Upper lobe of left lung (tissue), 6 donors: ENCODE measurements at regions not wholly inside any gene's neighbourhood (a gene's known extent, or its start where the extent isn't known, plus 50 kb on each side); places are given as distances from the start of the nearest gene placed in this dataset.

Source experiments
- ATAC-seq, 2 donors: fragments of 200-7000 bp; cut with Tn5 transposase; one replicate each; pipeline ENCODE4 v1.9.1; 2022; ENCODE audit warnings: mild to moderate bottlenecking in 2 of 2, moderate library complexity in 2 of 2; ENCODE audit not compliant: low FRiP score in 2 of 2
- DNase-seq, 2 donors: peaks; one replicate each; pipeline ENCODE4 v3.0.0-alpha.2; 2019 to 2020
- H3K27ac ChIP-seq, 4 donors: fragments of 200-600 bp; sonication (generic); one replicate each; pipeline ENCODE4 v1.5.1; 2016 to 2019
- H3K27me3 ChIP-seq, 4 donors: fragments of 200-600 bp; sonication (generic); one replicate each; pipeline ENCODE4 v1.5.1; 2017 to 2019
- H3K36me3 ChIP-seq, 4 donors: fragments of 200-600 bp; sonication (generic); one replicate each; pipeline ENCODE4 v1.5.1; 2016 to 2019
- H3K4me1 ChIP-seq, 4 donors: fragments of 200-600 bp; sonication (generic); one replicate each; pipeline ENCODE4 v1.5.1; 2018 to 2019
- H3K4me3 ChIP-seq, 4 donors: fragments of 200-600 bp; sonication (generic); one replicate each; pipeline ENCODE4 v1.5.1; 2017 to 2019; ENCODE audit warnings: mild to moderate bottlenecking in 2 of 4, moderate library complexity in 1 of 4
- H3K9me3 ChIP-seq, 4 donors: fragments of 200-600 bp; sonication (generic); one replicate each; pipeline ENCODE4 v1.5.1; 2018 to 2019
- CTCF ChIP-seq, 6 experiments: fragments of 450-650 bp in 4 of 6; fragments of 200-600 bp in 2 of 6; sonication (generic) in 2 of 6; IDR thresholded peaks; one replicate each; pipeline ENCODE4 v1.5.1; 2016 to 2019; ENCODE audit warnings: antibody characterized with exemption in 6 of 6
- EP300 ChIP-seq, 4 donors: sonication (generic); formaldehyde crosslinking; IDR thresholded peaks; one replicate each; pipeline ENCODE4 v1.5.1; 2017; ENCODE audit warnings: antibody characterized with exemption in 4 of 4, control low read depth in 2 of 4
- POLR2A ChIP-seq, 4 donors: fragments of 450-650 bp; IDR thresholded peaks; one replicate each; pipeline ENCODE4 v1.5.1; 2016 to 2017; ENCODE audit warnings: antibody characterized with exemption in 4 of 4, mild to moderate bottlenecking in 2 of 4
- POLR2AphosphoS5 ChIP-seq, 2 donors: sonication (generic); formaldehyde crosslinking; IDR thresholded peaks; one replicate each; pipeline ENCODE4 v1.5.1; 2017; ENCODE audit warnings: antibody characterized with exemption in 2 of 2
- WGBS, 2 donors: methylation state at CpG; one replicate each; pipeline ENCODE4 v1.1.5; 2017 to 2018; 5-methylcytosine and 5-hydroxymethylcytosine counted together
- donor health status: DM: no; HTN: no; CAD: no; lungs with moderate emphysema.
- donor health status: DM: no; HTN: yes; CAD: no; lungs with severe emphysema.

- Histone ChIP-seq H3K27me3 (no peaks in the 10 kb centered on the region), H3K9me3 (no peaks in the 10 kb centered on the region), H3K36me3 (no peaks in the 10 kb centered on the region), H3K27ac (no peak overlapping the region), H3K4me1 (no peaks in the 10 kb centered on the region), H3K4me3 (no peak overlapping the region)
- ATAC-seq (no peak), DNase-seq (no peak)
- TF ChIP-seq EP300 (IDR thresholded peaks at IDR 0.05) (no peak), POLR2AphosphoS5 (IDR thresholded peaks at IDR 0.05) (no peak), CTCF (IDR thresholded peaks at IDR 0.05) (no peak), POLR2A (IDR thresholded peaks at IDR 0.05) (no peak)
- WGBS, 2 donors, result 72 to 83% methylated on average over 3 to 4 of the region's 4 CpGs
Observed at GRCh38 chr4:10201381-10202223, 85.0 kb upstream of the WDR1 start.

GRCh38 chr4:10200869-10201268, 84.3 kb upstream of the WDR1 start:
- DNase-seq (no peak), ATAC-seq (no peak)
- Histone ChIP-seq H3K27ac (no peak overlapping the region), H3K4me1 (no peaks in the 10 kb centered on the region), H3K36me3 (no peaks in the 10 kb centered on the region), H3K4me3 (no peak overlapping the region), H3K9me3 (no peaks in the 10 kb centered on the region), H3K27me3 (no peaks in the 10 kb centered on the region)
- 64 to 94% methylated on average over 2 to 3 of the region's 3 CpGs for WGBS, 2 donors
- no peak for TF ChIP-seq POLR2A (IDR thresholded peaks at IDR 0.05)
- TF ChIP-seq POLR2AphosphoS5 (IDR thresholded peaks at IDR 0.05), result no peak
- TF ChIP-seq EP300 (IDR thresholded peaks at IDR 0.05), result no peak

- Histone ChIP-seq H3K27me3 (no peaks in the 10 kb centered on the region), H3K27ac (no peak overlapping the region), H3K9me3 (no peaks in the 10 kb centered on the region), H3K4me3 (no peak overlapping the region), H3K36me3 (no peaks in the 10 kb centered on the region), H3K4me1 (no peaks in the 10 kb centered on the region)
- ATAC-seq (no peak), DNase-seq (no peak)
- TF ChIP-seq CTCF (IDR thresholded peaks at IDR 0.05) (no peak), POLR2AphosphoS5 (IDR thresholded peaks at IDR 0.05) (no peak), POLR2A (IDR thresholded peaks at IDR 0.05) (no peak), EP300 (IDR thresholded peaks at IDR 0.05) (no peak)
- 91 to 92% methylated on average over 4 to 6 of the region's 6 CpGs for WGBS, 2 donors
Observed at GRCh38 chr4:10198365-10198764, 81.8 kb upstream of the WDR1 start.

DNA sequence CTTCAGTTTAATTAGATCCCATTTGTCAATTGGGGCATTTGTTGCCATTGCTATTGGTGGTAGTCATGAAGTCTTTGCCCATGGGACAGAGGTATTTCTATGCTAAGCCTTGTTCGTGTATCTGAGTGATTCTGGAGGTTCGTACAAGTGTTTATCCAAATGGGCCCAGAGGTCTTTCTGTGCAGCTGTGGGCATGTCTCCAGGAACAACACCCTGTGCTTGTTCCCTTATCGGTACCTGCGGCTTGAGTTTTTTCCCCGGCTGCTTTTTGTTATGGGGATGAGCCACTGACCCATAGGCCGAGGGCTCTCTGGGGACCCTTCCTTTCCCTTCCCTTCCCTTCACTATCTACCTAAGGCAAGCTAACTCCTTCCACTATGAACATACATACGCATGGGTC, 81.4 kb upstream of the WDR1 start:
- no peak for ATAC-seq
- TF ChIP-seq EP300 (IDR thresholded peaks at IDR 0.05) (no peak), CTCF (IDR thresholded peaks at IDR 0.05) (no peak), POLR2A (IDR thresholded peaks at IDR 0.05) (no peak), POLR2AphosphoS5 (IDR thresholded peaks at IDR 0.05) (no peak)

GRCh38 chr4:10196191-10196590, 79.6 kb upstream of the WDR1 start:
- Histone ChIP-seq H3K36me3 (no peaks in the 10 kb centered on the region), H3K9me3 (no peaks in the 10 kb centered on the region), H3K27ac (no peak overlapping the region), H3K27me3 (no peaks in the 10 kb centered on the region), H3K4me3 (no peak overlapping the region), H3K4me1 (no peaks in the 10 kb centered on the region)
- DNase-seq (no peak), ATAC-seq (no peak)
- TF ChIP-seq POLR2A (IDR thresholded peaks at IDR 0.05), result no peak
- TF ChIP-seq EP300 (IDR thresholded peaks at IDR 0.05), result no peak
- 93% methylated on average over 1 of the region's 1 CpG; no CpG with 5 or more reads in 1 of the 2 donors for WGBS, 2 donors

More for the DNA sequence above, 81.4 kb upstream of the WDR1 start:
- H3K9me3 ChIP-seq, result no peaks in the 10 kb centered on the region
- H3K4me1 ChIP-seq, result no peaks in the 10 kb centered on the region
- no peak overlapping the region for H3K4me3 ChIP-seq
- no peaks in the 10 kb centered on the region for H3K27me3 ChIP-seq
- 93 to 95% methylated on average over 7 of the region's 7 CpGs for WGBS, 2 donors
- H3K27ac ChIP-seq, result no peak overlapping the region
- H3K36me3 ChIP-seq, result no peaks in the 10 kb centered on the region
- DNase-seq, result no peak

DNA sequence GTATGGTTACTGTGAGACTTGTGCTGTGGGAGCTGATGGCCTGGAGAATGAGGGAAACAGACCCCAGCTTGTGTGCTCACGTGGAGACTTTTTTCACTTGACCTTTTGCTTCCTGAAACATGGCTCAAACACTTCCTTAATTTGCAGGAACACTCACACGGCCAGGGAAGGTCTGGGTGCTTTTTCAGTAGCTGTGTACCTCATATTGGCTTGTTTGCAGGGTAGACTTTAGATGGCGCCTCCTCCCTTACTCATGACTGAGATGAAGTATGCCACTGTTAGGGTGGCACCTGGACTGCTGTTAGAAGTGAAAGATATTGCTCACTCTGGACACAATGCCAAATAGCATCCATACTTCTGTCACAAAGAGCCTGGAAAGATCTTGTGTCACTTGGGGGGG, 75.7 kb upstream of the WDR1 start:
- WGBS, 2 donors, result 43 to 52% methylated on average over 3 of the region's 3 CpGs
- H3K27ac ChIP-seq, result no peak overlapping the region
- DNase-seq, result peak in 1 of 2 donors; percentile 28
- H3K9me3 ChIP-seq, result no peaks in the 10 kb centered on the region
- H3K36me3 ChIP-seq, result no peaks in the 10 kb centered on the region
- no peaks in the 10 kb centered on the region for H3K4me1 ChIP-seq
- TF ChIP-seq POLR2AphosphoS5 (IDR thresholded peaks at IDR 0.05) (no peak), EP300 (IDR thresholded peaks at IDR 0.05) (no peak), CTCF (IDR thresholded peaks at IDR 0.05) (no peak), POLR2A (IDR thresholded peaks at IDR 0.05) (no peak)
- no peak for ATAC-seq
- no peaks in the 10 kb centered on the region for H3K27me3 ChIP-seq
- no peak overlapping the region for H3K4me3 ChIP-seq
